ENCODE measurements at regions not wholly inside any gene's neighbourhood (a gene's known extent, or its start where the extent isn't known, plus 50 kb on each side); places are given as distances from the start of the nearest gene placed in this dataset.

DNA sequence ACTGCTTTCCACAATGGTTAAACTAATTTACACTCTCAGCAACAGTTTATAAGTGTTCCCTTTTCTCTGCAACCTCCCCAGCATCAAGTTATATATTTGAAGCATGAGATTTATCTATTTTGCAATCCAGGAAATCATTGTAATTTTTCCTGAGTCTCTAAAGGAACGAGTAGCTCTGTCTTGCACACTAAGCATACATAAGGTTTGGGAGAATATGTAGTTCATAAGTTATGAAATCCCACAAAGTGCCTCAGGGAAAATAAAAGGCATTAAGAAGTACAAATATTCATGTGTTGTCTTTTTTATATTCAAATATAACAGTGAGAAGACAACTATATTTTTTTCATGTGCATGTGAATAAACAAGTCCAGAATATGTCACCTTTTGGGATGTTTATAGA is 377.1 kb upstream of the RORB start:
- H3K36me3 Mint-ChIP-seq (ENCODE audit: unreplicated experiment): no peaks in the 10 kb centered on the region
- no peaks in the 10 kb centered on the region for H3K9me3 Mint-ChIP-seq (ENCODE audit: unreplicated experiment)
- no peak overlapping the region for H3K4me3 Mint-ChIP-seq (ENCODE audit: unreplicated experiment)
- H3K27me3 Mint-ChIP-seq (ENCODE audit: unreplicated experiment): no peaks in the 10 kb centered on the region
- DNase-seq (ENCODE audit: extremely low spot score, unreplicated experiment): no peak
- TF ChIP-seq, protein P1, sequence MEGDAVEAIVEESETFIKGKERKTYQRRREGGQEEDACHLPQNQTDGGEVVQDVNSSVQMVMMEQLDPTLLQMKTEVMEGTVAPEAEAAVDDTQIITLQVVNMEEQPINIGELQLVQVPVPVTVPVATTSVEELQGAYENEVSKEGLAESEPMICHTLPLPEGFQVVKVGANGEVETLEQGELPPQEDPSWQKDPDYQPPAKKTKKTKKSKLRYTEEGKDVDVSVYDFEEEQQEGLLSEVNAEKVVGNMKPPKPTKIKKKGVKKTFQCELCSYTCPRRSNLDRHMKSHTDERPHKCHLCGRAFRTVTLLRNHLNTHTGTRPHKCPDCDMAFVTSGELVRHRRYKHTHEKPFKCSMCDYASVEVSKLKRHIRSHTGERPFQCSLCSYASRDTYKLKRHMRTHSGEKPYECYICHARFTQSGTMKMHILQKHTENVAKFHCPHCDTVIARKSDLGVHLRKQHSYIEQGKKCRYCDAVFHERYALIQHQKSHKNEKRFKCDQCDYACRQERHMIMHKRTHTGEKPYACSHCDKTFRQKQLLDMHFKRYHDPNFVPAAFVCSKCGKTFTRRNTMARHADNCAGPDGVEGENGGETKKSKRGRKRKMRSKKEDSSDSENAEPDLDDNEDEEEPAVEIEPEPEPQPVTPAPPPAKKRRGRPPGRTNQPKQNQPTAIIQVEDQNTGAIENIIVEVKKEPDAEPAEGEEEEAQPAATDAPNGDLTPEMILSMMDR (IDR thresholded peaks at IDR 0.05): no peak
- no peaks in the 10 kb centered on the region for H3K4me1 Mint-ChIP-seq (ENCODE audit: unreplicated experiment)
- H3K27ac Mint-ChIP-seq (ENCODE audit: unreplicated experiment): no peak overlapping the region

DNA sequence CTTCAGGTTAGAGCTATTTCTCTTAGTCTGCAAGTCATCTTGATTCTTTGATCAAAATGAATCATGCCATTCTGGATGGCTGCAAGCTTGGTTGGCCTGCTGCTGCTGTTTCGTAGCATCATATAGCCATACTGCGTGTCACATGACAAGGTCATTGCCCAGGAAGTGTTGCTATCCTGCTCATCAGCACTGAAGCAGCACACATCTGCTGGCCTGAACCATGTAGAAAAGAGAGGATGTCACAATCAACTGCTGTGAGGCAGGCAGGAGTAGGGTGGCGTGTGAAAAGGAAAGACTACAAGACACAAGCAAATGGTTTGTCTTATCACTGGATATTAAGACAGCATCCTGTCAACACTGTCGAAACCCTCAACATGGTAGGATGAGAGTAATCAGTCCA is 376.7 kb upstream of the RORB start:
- Mint-ChIP-seq H3K4me1 (ENCODE audit: unreplicated experiment) (no peaks in the 10 kb centered on the region), H3K27me3 (ENCODE audit: unreplicated experiment) (no peaks in the 10 kb centered on the region), H3K27ac (ENCODE audit: unreplicated experiment) (no peak overlapping the region), H3K4me3 (ENCODE audit: unreplicated experiment) (no peak overlapping the region), H3K9me3 (ENCODE audit: unreplicated experiment) (no peaks in the 10 kb centered on the region), H3K36me3 (ENCODE audit: unreplicated experiment) (no peaks in the 10 kb centered on the region)
- DNase-seq (ENCODE audit: extremely low spot score, unreplicated experiment): no peak
- TF ChIP-seq, protein P1 (IDR thresholded peaks at IDR 0.05): no peak

DNA sequence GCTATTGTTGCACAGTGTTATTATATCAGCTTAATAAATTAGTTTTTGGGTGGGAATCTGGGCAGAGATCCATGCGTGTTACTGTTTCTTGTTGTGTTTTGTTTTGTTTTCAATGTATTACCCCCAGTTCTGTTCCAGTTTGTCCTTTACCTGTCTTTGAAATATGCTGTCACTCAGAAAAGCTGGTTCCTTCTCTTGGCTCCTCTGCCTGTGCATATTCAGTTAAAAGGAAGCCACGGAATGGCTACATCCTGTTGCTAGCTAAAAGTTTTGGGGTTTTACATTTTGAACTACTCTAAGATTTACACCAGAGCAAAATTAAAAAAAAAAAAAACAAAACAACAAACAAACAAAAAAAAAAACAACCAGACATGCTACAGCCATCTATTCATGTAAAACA is 374.9 kb upstream of the RORB start:
- TF ChIP-seq, protein P1 (IDR thresholded peaks at IDR 0.05): no peak
- Mint-ChIP-seq H3K4me1 (ENCODE audit: unreplicated experiment) (no peaks in the 10 kb centered on the region), H3K9me3 (ENCODE audit: unreplicated experiment) (no peaks in the 10 kb centered on the region), H3K36me3 (ENCODE audit: unreplicated experiment) (no peaks in the 10 kb centered on the region), H3K4me3 (ENCODE audit: unreplicated experiment) (no peak overlapping the region), H3K27me3 (ENCODE audit: unreplicated experiment) (no peaks in the 10 kb centered on the region), H3K27ac (ENCODE audit: unreplicated experiment) (no peak overlapping the region)
- no peak for DNase-seq (ENCODE audit: extremely low spot score, unreplicated experiment)

DNA sequence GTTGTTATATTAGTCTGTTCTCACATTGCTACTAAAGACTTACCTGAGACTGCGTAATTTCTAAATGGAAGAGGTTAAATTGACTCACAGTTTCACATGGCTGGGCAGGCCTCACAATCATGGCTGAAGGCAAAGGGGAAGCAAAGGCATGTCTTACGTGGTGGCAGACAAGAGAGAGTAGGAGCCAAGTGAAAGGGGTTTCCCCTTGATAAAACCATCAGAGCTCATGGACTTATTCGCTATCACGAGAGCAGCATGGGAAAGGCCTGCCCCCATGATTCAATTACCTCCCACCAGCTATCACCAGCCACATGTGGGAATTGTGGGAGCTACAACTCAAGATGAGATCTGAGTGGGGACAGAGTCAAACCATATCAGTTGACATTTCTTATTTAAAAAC is 374.5 kb upstream of the RORB start:
- H3K4me3 Mint-ChIP-seq (ENCODE audit: unreplicated experiment): no peak overlapping the region
- H3K27ac Mint-ChIP-seq (ENCODE audit: unreplicated experiment): no peak overlapping the region
- TF ChIP-seq, protein P1 (IDR thresholded peaks at IDR 0.05): no peak
- H3K36me3 Mint-ChIP-seq (ENCODE audit: unreplicated experiment): no peaks in the 10 kb centered on the region
- H3K27me3 Mint-ChIP-seq (ENCODE audit: unreplicated experiment): no peaks in the 10 kb centered on the region
- no peaks in the 10 kb centered on the region for H3K4me1 Mint-ChIP-seq (ENCODE audit: unreplicated experiment)
- H3K9me3 Mint-ChIP-seq (ENCODE audit: unreplicated experiment): no peaks in the 10 kb centered on the region
- DNase-seq (ENCODE audit: extremely low spot score, unreplicated experiment): no peak

DNA sequence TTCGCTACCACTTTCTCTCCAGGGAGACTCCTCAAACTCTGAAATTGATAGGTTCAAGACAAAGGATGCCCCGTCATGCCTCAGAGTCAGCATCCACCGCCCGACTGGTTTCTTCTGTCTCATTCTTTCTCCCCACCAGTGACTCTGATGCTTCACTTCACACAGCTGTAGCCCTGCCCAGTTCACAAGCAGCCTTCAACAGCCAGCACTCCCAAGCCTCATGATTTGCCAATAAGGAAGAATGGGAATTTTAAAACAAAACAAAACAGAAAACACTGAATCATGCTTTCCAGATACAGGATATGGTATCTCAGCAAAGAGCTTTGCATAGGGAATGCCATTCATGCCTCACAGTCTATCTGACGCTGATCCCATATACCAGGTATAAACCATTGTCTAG is 371.2 kb upstream of the RORB start:
- TF ChIP-seq, protein P1 (IDR thresholded peaks at IDR 0.05): no peak
- no peak overlapping the region for H3K4me3 Mint-ChIP-seq (ENCODE audit: unreplicated experiment)
- no peaks in the 10 kb centered on the region for H3K27me3 Mint-ChIP-seq (ENCODE audit: unreplicated experiment)
- H3K36me3 Mint-ChIP-seq (ENCODE audit: unreplicated experiment): no peaks in the 10 kb centered on the region
- DNase-seq (ENCODE audit: extremely low spot score, unreplicated experiment): no peak
- no peaks in the 10 kb centered on the region for H3K4me1 Mint-ChIP-seq (ENCODE audit: unreplicated experiment)
- no peak overlapping the region for H3K27ac Mint-ChIP-seq (ENCODE audit: unreplicated experiment)
- H3K9me3 Mint-ChIP-seq (ENCODE audit: unreplicated experiment): no peaks in the 10 kb centered on the region
